Iris pigment epithelial cell (primary cell): ENCODE measurements at regions not wholly inside any gene's neighbourhood (a gene's known extent, or its start where the extent isn't known, plus 50 kb on each side); places are given as distances from the start of the nearest gene placed in this dataset.

Experiments
- DNase-seq: peaks from one replicate; pipeline ENCODE4 v3.0.0-alpha.2; 2011; ENCODE audit warnings: low read depth

GRCh38 chr5:31137676-31138075 is 55.8 kb upstream of the CDH6 start:
- DNase-seq, result no peak

- no peak for DNase-seq
Measured at GRCh38 chr5:31135542-31135941, 57.9 kb upstream of the CDH6 start.

DNA sequence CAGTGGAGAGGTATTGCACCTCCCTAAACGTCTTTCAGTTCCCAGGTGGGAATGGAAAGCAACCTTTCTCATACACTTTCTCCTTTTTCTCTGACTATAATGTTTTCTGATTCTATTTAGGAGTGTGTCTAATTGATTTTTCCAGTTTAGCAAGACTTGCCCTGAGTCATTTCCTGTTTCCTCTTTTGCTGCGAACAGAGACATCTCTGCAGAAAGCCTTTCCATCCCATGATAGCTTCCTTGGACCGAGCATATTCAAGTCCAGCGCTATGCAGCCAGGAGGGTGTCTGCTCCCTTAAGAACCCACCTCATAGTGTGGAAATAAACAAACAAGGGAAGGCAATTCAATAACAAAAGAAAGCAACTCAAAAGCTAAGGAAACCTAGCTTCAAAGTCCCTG is 60.0 kb upstream of the CDH6 start:
- peak; percentile 88 for DNase-seq

DNA sequence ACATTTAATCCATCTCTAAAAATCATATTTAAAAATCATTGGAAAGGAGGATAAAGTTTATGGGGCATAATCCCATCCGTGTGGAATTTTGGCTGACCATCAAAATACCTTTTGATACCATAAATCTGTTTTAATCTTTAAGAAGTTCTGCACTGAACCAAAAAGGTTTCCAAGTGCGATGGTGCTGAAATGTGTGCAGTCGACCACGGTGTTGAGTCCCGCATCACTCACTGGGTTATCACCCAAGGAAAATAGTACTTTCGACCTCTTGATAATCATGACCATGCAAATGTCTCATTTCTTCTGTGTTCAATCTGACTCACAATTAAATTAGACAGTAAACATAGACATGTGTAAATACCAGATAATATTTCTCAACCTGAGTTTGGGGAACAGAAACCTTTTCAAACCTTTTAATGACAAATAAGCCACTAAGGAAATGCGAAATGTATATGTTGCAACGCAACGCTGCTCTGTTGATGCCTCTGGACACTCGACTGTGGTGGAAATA is 62.0 kb upstream of the CDH6 start:
- peak; percentile 47 for DNase-seq

DNA sequence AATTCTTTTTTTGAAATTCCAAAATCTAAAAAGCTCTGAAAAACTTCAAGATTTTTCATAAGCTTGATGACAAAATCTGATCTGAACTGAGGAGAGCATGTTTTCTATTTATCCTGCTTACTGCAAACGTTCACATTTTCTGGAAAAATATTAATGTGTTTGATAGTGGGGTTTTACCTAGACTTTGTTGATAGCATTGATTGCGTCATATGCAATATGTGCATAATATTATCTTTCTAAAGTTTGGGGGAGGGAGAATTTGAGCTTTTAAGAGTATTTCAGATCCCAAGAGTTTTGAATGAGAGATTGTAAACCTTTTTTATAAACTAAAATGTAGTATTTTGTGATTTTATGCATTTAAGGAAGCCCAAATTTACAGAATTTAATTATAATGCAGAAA is 62.8 kb upstream of the CDH6 start:
- no peak for DNase-seq

DNA sequence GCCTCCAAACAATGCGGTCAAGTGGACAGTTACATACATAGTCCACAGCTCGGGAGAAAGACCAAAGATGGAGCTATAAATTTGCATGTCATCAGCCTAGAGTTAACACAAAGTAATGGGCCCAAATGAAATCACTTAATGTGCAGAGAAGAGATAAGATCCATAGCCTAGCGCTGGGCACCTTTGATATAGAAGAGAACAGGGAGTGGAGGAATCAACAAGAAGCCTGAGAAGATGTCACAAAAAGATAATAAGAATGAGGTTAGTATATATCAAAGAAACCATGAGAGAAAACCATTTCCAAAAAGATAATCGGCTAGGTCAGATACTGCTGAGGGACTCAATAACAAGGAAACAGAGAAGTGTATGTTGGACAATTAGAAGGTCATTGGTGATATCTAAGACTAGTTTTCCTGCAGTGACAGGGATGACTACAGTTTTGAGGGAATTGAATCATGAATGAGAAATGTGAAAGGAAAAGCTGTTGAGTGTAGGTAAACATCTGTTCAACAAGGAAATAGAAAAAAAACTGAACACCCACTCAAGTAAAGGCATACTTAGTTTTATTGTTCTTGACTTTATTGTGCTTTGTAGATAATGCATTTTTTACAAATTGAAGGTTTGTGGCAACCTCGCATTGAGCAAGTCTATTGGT is 68.7 kb upstream of the CDH6 start:
- no peak for DNase-seq

DNA sequence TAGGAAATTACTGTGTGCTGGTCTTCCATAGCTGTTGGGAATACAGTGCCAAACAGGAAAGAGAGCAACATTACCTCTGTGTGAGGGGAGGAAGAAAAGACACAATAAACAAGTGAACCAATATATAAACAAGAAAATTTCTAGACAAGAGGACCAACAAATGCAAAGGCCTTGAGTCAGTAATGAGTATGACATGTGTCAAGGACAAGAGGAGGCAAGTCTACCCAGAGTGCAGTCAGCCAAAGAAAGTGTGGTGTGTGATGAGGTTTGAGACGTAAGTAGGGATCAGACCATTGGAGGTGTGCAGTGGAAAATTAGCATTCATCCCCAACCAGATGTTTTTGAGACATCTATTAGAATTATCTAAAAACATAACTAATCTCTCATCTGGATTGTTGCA is 69.5 kb upstream of the CDH6 start:
- no peak for DNase-seq

DNA sequence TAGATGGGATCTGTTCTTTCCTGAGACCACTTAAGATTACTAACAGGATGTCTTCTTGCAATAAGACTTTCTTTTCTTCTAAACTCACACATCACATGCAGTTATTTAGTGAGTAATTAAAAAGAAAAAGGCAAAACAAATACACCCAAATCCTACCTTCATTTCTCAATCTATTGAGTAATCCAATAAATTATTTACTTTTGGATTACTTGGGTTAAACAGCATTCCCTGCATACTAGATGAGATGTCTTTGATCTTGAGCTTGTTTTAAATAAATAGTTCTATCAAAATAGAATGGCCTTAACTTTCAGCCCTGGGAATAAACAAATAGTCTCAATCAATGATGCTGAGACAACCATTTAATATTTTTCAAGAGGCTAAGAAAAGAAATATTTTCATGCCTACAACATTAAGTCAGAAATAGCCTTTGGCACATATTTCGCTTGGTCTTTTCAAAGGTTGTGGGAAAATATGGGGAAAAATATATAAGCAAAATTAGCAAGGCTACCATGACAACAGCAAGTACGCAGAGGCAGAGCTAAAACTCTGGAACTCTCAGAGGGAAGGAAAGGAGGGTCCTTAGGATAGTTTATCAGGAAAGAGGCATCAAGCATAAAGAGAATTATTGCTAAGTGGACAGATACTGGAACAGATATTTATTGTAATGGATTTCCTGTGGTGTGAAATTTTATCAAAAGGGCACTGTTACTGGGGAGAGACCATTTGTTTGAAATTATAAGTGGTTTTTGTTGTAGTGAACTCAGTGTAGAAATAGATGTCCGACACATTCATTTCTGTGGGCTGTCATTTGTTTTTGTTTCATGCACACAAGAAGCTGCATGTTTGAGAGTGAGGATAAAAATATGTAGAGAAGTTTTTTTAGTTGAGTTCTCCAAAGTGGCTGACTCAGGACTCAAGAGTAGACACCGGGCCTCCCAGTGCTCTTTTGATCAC is 70.2 kb upstream of the CDH6 start:
- peak; percentile 50 for DNase-seq

- no peak for DNase-seq
Measured at GRCh38 chr5:31121224-31121623, 72.3 kb upstream of the CDH6 start.

DNA sequence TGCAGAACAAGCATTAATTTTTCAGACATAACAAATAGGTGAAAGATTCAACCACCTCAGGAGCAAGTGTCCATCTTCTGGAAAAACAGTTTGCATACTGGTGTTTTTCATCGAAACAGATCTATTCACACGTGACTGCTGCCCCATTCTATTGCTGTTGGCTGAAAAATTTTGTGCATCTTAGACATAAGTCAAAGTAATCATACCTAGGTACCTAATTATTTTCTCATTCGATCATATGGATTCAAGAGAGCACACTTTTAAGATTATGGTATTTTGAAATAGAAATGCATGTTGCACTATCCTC is 72.9 kb upstream of the CDH6 start:
- DNase-seq, result no peak

DNA sequence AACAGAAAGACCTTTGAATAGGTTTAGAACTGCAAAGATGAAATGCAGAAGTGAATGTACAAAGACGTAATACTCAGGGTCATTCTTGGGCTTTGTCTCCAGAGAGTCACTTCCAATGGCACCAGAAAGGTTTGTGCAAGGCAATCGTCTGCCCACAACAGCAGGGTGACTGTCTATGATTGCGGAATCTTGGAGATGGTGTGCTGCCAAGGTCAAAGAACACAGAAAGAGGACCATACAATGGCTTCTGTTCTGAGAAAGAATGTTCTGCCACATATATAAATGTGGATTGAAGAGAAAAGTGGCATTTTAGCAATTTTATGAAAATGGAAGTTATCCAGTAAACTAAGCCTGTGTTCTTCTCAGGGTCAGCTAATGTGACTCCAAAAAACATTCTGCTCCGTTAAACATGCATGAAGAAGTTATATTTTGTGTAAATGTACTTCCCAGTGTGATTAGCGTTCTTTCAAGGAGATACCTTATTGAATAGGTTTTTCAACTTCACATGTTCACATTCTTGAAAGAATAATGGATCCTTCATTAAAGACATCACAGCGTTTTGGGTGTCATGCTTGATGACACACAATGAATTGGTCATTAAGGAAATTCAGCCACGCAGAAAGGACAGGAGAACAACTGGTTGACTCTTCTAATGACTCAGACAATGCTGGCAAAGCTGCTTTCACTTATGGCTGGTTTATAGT is 73.4 kb upstream of the CDH6 start:
- peak; percentile 31 for DNase-seq

DNA sequence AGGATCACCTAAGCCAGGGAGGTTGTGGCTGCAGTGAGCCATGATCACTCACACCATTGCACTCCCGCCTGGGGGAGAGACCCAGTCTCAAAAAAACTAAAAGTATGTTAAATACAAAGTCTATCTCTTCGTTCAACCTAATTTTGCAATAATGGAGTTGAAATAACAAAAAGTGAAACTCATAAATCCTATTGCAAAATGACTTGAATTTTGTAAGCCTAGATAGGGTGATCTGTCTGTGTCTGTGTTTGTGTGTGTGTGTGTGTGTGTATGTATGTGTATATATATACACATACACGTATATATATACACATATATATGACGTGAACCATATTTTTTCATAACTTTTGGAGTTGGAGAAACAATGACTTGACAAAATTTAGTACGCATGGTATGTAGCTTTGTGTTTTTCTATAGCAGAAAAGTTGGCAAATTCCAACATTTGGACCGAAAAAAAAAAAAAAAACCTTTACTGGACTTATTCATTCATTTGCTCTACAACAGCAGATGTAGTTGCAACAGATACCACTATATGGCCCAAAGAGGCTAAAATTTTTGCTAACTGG is 76.9 kb upstream of the CDH6 start:
- DNase-seq, result no peak

DNA sequence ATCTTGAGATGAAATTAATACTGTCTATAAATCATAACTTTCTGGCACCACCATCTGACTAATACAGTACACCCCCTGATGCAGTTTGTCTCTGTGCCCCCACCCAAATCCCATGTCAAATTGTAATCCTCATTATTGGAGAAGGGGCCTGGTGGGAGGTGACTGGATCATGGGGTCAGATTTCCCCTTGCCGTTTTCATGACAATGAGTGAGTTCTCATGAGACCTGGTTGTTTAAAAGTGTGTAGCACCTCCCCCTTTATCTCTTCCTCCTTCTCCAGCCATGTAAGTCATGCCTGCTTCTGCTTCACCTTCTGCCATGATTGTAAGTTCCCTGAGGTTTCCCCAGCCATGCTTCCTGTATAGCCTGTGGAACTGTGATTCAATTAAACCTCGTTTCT is 78.7 kb upstream of the CDH6 start:
- DNase-seq, result no peak

- no peak for DNase-seq
Measured at GRCh38 chr5:31113666-31114350, 79.7 kb upstream of the CDH6 start.

- peak; percentile 85 for DNase-seq
Measured at GRCh38 chr5:31113101-31113500, 80.4 kb upstream of the CDH6 start.

DNA sequence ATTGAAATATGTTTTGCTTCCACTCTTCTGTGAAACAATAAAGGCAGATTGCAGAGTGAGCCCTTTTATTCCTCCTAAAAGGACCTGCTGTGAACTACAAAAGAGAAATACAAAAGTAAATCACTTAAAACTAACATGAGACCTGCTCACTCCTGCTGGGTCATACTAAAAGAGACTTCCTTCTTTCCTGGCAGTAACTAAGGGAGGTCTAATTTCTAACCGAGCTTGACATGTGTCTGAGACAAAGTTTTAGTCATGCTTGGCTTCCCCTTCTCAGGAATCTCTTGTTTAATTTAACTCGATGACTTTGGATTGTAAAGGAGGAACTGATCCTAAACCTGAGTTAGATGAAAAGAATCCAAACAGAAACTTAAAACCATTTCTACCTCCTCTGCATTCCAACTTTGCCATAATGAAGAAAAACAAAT is 86.4 kb upstream of the CDH6 start:
- peak; percentile 53 for DNase-seq

GRCh38 chr5:31106691-31107090 is 86.8 kb upstream of the CDH6 start:
- peak; percentile 53 for DNase-seq

DNA sequence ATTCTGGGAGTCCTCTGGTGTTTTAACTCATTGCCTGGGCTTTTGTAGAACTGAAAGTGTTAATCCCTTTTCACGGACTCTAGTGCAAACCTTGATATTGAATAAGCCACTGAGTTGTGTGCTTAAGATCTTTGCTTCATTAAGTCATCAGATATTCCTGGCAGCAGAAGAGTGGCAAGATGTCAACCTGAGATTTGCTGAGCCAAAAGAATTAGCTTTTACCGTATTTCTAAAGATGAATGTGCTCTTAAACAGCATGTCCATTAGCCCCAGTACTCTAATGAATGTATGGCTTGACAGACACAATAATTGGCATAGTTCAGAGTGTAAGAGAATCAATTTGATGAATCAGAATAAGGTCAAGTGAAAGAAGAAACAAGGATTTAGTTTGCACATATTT is 87.2 kb upstream of the CDH6 start:
- peak; percentile 6 for DNase-seq

GRCh38 chr5:31104775-31105174 is 88.7 kb upstream of the CDH6 start:
- no peak for DNase-seq

DNA sequence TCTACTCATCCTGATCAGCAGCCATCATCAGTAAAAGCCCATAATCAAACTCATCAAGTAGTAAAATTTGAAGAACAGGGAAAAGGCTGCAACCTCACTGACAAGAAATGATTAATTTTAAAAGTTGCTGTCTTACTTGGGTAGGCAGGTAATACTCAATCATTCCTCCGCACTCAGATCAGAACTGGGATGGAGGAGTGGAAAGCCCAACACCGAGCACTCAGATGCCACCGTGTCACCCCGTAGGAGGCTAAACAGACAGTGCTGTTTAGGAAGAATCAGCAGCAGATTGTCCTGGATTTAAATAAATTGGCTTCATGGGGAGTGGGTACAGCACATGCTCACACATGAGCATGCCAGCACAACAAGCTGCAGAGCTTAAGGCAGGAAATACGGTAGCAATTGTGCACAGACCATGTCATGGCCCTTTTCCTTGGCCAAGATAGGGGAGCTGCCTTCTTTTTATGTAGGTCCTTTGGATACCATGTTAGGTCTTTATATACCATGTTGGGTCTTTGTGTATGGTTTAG is 92.6 kb upstream of the CDH6 start:
- no peak for DNase-seq

GRCh38 chr5:31100047-31100575 is 93.4 kb upstream of the CDH6 start:
- no peak for DNase-seq
